Inflammatory macrophage treated with lipopolysaccharide for 1 hour (primary cell): ENCODE measurements at regions not wholly inside any gene's neighbourhood (a gene's known extent, or its start where the extent isn't known, plus 50 kb on each side); places are given as distances from the start of the nearest gene placed in this dataset.
"Not testable (repeated sequence)": the region's sequence is repeated elsewhere in the genome, so short reads cannot be mapped to it uniquely, and the experiment has no call there.

Source experiments
- DNase-seq, 2 donors: peaks; one replicate each; pipeline ENCODE4 v3.0.0-alpha.2; 2020 to 2022

DNA sequence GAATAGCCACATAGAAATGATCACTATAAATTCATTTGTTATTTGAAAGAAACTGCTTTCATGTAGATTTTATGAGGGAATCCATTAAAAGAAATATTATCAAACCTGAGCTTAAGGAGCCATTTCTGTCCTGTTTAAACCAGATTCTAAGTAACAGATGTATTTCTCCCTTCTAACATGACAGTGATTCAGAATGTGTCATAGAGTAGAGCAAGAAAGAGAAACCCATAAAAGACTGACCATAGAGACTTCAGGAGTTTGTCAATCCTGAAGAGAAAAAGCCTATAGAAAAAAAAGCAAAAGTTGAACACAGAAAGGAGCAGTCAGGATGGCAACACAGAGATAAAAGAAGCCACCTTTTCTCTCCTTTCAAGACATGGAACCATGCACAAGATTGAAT is 390.6 kb downstream of the PRIM2 start:
- DNase-seq: not testable (repeated sequence)

DNA sequence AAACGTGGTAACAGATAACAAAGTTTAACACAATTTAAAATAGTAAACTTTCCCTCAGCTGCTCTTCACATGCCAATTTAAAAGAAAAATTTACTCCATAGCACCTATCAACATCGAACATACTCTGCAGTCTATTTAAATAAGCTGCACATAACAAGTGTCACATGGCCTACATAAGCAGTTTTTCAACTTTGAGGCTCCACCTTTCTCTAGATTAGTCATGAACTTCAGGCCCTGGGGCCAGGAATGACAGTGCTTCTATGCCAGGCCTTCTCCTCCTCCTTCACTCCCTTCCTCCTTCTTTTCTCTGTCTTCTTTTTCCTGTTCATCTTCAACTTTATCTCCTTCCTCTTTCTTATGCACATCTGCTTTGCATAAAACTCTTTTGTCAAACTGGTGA is 405.1 kb downstream of the PRIM2 start:
- DNase-seq: not testable (repeated sequence)

DNA sequence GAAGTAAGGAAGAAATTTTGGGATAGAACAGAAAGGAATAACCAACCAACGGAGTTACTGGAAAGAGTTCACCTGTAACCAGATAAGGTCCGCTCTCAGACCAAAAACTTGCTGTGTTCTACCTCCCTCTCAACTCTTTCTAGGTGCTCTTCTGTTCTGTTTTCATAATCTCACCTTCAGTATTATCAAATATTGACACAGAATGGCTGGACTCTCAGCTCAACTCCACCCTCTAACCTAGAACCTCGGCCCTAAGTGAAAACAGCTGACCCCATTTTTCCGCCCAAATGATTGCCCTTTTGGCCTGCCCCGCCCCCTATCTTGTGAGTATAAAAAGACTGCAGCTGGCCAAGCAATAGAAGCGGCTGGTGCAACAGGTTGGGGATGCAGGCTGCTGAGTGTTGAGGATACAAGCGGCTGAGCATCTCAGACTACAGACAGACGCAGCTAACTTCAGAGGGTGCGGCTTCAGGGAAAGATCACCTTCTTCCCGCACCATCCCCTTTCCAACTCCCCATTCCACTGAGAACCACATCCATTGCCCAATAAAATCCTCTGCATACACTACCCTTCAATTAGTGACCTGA is 406.5 kb downstream of the PRIM2 start:
- not testable (repeated sequence) for DNase-seq

DNA sequence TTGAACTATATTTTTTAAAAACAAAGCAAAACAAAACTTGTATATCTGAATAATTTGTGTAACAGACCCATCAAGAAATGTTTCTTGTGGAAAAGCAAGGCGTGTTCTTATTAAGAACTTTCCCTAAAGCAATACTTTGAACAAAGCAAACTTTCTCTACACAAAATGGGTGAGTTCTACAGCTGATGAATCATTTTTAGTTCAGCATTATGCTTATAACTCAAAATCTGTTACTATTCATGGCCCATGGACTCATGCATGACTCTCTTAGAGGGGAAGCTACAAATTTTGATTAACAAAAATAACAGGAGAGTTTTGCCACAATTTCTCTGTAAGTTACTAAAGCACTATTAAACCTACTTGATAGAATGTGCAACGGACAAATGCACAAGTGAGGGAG is 412.0 kb downstream of the PRIM2 start:
- not testable (repeated sequence) for DNase-seq

DNA sequence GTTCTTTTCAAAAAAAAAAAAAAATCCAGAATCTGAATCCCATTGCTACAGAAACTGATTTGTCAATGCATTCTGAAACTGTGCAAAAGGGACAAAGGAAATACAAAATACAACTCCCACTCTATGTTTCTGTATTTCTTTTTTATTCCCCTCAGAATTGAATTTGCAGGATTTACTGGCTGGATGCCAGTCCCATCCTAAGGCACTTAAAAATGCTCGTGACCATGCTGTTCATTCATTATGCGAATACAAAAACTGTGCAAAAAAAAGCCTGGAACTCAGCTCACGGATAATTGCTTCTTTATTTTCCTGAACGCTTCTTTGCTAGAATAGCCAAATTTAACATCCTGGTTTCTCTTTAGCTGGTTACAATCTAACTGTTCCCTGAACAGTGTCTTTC is 413.3 kb downstream of the PRIM2 start:
- DNase-seq: not testable (repeated sequence)

DNA sequence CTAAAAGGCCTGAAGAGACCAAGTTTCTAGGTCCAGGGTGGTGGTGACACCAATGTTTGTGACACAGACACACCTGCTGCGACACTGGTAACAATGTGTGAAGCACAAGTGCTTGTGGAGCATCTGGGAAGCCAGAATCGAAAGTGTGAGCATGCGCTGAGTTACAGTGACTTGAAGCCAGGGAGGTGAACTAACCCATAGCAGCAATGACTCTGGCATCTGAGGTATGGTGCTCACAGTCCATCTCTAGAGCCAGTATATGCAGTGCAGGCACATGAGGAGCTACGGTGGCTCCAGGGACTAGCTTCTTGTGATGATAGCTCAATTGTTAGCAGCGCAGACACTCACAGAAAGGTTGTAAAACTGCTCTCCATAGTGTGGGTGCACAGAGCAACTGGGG is 430.3 kb downstream of the PRIM2 start:
- DNase-seq: not testable (repeated sequence)

DNA sequence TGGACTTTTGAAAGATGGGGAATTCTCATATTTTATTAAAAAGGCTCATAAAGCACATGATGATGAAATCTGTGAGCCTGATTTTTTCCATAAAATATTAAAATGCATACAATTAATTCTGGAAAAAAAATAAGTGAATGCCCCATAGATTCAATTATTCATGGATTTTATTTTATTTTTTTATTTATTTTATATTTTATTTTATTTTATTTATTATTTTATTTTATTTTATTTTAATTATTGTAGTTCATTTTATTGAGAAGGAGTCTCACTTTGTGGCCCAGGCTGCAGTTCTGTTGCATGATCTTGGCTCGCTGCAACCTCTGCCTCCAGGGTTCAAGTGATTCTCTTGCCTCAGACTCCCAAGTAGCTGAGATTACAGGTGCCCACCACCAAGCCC is 442.4 kb downstream of the PRIM2 start:
- DNase-seq: not testable (repeated sequence)

DNA sequence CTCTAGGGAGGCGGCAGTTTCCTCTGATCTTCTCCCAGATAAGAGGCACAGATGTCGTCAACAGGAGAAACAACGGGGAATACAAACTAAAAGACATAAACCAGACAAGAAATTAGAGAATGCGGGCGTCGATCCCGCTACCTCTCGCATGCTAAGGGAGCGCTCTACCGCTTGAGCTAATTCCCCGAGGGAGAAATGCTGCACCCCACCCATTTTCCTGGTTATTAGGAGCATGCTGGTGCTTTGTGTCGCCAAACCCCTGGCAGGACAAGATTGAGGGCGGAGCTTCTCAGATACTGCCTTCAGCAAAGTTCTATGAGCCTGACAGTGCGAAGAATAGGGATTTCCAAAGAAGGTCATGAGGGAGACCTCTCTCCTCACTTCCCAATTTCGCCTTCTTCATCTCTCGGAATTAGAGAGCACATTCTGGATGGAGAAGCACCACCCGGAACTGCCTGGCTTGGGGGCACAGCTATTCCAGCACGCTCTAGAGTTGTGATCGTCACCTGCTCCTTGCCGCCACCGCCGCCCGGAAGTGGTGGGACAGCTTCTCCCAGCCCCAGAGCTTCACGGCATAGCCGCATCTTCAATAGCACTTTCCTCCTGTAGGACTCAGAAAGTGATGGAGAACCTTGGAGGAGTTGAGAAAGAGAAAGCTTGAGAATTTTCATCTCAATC is 475.4 kb downstream of the PRIM2 start:
- not testable (repeated sequence) for DNase-seq

DNA sequence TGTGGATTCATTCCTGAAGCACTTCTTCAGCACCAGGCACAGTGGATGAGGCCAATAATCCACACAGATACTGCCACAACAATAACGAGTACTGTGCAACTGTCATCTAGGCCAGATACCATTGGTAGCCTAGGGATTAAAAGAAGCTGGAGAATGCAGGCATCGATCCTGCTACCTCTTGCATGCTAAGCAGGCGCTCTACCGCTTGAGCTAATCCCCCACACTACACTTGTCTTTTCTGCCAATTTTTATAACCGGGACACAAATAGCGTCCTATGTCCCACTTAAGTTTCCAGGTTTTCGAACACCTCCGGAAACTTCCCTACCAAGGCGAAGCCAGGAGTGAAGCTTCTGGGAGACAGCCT is 475.9 kb downstream of the PRIM2 start:
- not testable (repeated sequence) for DNase-seq

DNA sequence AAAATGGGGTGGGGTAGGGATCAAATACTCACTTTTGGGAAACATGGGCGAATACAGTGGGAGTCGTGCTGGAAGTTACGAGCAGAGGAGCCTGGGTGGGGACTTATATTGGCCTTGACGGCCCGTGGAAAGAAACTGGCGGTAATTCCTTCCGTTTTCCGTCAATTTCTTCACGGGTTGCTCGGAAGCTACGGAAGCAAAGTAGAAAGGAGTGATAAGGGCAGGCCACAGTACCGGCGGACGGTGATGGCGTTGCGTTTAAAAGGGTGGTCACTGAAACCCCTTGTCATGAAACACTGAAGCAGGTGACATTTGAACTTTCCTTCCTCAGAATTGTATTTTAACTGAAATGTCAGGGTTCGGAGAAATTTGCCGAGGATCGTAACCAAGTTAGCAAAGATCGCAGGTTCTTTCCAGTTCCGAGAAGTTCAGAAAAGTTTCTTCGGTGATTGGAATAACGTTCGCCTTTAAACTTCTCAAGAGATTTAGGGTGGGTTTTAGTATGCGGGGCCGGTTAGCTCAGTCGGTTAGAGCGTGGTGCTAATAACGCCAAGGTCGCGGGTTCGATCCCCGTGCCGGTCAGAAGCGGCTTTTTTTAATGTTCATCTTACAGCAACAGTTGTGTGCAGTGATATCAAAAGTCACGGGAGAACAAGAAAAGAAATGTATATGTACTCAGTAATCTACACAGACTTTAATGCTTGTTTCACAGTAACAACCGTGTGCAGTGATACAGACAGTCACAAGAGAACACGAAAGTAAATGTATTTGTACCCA is 482.5 kb downstream of the PRIM2 start:
- not testable (repeated sequence) for DNase-seq

DNA sequence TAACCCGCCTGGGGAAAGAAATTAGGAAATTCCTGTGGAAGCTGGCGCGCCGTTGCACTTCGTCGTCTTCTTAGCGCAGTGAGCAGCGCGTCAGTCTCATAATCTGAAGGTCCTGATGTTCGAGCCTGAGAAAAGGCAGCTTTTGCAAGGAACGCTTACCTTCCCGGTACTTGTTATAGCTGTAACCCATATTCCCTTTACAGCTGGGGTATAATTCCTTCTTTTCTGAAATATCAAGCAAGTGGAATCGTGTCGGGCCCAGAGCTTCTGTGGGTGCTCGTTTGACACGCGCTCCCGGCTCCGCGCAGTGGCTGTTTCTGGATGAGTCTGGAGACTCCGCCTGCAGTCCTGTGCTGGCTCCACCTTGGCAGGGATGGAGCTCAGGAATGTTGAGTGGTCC is 491.2 kb downstream of the PRIM2 start:
- not testable (repeated sequence) for DNase-seq

DNA sequence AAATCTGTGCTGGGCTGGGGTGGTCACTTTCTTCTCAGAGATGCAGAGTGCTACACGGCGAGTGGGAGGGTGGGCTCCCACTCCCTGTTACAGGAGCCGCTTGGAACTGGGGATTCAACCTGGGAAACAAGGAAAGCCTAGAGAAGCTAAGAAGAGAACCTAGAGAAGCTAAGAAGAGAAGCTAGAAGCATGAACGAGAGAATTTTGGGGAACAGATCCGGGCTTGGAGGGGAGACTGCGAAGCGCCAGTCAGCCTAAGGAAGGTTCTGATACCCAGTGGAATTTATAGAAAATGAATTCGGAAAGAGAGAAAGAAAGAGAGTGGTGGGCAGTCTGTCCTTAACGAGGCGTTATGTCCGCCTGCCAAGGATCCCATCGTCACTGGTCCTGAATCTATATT is 492.0 kb downstream of the PRIM2 start:
- DNase-seq: not testable (repeated sequence)

DNA sequence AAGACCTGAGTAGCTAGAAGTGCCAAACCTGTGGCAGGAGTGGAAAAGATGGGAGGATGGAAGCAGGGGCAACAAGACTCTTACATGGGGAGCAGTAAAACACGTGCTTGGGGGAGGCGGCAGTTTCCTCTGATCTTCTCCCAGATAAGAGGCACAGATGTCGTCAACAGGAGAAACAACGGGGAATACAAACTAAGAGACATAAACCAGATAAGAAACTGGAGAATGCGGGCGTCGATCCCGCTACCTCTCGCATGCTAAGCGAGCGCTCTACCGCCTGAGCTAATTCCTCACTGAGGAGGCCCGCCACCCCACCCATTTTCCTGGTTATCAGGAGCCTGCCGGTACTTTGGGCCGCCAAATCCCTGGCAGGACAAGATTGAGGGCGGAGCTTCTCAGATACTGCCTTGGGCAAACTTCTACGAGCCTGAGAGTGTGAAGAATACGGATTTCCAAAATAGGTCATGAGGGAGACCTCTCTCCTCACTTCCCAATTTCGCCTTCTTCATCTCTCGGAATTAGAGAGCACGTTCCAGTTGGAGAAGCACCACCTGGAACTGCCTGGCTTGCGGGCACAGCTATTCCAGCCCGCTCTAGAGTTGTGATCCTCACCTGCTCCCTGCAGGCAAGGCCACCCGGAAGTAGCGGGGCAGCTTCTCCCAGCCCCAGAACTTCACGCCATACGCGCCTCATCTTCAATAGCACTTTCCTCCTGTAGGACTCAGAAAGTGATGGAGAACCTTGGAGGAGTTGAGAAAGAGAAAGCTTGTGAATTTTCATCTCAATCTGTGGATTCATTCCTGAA is 496.0 kb downstream of the PRIM2 start:
- not testable (repeated sequence) for DNase-seq

DNA sequence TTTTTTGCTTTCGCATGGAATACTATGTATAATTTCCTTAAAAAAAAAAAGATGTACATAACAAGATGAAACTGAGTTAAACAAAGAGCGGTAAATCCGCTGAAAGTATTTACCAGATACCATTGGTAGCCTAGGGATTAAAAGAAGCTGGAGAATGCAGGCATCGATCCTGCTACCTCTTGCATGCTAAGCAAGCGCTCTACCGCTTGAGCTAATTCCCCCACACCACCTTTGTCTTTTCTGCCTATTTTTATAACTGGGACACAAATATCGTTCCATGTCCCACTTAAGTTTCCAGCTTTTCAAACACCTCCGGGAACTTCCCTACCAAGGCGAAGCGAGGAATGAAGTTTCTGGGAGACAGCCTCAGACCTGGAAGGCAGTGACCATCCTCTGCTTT is 498.4 kb downstream of the PRIM2 start:
- not testable (repeated sequence) for DNase-seq

DNA sequence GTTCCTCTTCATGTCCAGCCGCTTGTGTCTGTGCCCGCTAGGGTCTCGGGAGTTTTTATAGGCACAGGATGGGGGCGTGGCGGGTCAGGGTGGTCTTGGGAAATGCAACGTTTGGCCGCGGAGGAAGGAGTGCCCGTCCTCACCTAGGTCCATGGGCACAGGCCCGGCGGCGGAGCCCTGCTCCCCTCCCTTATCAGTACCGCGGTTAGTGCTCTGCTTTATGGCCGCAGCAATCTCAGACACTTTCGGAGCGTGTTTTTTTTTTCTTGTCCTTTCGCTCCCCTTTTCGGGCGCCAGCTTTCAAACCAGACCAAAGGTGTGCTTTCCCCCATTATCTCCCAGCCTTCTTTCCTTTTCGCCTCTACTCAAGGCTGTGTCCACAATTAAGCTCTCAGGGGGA is 503.9 kb downstream of the PRIM2 start:
- not testable (repeated sequence) for DNase-seq

DNA sequence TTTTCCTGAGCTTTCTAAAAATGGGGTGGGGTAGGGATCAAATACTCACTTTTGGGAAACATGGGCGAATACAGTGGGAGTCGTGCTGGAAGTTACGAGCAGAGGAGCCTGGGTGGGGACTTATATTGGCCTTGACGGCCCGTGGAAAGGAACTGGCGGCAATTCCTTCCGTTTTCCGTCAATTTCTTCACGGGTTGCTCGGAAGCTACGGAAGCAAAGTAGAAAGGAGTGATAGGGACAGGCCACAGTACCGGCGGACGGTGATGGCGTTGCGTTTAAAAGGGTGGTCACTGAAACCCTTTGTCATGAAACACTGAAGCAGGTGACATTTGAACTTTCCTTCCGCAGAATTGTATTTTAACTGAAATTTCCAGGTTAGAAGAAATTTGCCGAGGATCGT is 505.0 kb downstream of the PRIM2 start:
- DNase-seq: not testable (repeated sequence)

DNA sequence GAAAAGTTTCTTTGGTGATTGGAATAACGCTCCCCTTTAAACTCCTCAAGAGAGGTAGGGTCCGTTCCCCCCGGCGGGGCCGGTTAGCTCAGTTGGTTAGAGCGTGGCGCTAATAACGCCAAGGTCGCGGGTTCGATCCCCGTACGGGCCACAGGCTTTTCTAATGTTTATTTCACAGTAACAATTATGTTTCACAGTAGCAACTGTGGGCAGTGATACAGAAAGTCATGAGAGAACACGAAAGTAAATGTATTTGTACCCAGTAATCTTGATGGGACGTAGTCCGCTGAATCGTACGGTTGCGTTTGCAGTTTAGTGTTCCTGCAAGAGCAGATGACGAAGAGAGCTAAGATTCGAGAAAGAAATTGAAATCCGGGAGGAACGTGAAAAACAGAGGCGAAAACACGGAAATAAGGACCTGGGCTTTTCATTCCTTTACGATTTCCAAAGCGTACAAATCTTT is 505.5 kb downstream of the PRIM2 start:
- DNase-seq: no peak

DNA sequence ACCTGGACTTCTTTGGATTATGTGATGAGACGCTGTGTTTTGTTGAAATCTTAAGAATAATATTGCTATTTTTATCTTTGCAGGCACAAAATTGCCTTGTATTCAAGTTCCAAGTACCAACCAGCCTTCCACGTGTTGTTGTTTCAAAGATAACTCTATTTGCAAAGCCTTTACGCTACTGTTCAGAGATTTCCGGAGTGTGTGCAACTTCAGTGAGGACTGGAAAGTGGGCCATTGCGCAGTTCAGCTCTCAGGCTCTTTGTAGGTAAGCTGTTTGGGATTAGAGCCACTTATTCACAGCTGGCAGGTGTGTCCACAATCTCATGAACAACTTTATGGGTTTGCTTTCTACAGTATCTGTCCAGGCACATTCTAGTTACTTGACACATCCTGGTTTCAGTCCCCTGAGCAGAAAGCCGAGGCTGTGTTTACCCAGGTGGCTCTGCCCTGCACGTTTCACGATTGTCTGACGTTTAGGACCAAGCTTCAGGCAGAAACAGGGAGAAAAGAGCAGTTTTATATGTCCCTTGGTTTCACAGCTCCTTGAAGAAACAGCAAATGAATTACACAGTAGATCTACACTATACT is 520.3 kb downstream of the PRIM2 start:
- DNase-seq: not testable (repeated sequence)

DNA sequence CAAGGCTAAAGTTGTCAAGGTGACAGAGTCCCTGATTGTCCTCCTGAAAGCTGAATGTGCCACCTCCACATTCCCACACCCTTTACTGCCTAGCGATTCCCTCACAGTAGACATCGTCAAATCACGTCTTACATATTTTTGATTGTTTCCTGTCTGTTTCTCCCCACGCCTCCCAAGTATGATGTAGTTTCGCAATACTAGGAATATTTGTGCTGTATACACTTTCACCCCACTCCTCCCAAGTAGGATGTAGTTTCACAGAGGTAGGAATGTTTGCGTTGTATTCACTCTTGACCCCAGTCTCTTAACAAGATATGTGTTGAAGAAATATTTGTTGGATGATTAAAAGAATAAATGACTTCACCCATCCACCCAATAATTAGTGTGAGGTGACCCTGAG is 524.1 kb downstream of the PRIM2 start:
- not testable (repeated sequence) for DNase-seq

DNA sequence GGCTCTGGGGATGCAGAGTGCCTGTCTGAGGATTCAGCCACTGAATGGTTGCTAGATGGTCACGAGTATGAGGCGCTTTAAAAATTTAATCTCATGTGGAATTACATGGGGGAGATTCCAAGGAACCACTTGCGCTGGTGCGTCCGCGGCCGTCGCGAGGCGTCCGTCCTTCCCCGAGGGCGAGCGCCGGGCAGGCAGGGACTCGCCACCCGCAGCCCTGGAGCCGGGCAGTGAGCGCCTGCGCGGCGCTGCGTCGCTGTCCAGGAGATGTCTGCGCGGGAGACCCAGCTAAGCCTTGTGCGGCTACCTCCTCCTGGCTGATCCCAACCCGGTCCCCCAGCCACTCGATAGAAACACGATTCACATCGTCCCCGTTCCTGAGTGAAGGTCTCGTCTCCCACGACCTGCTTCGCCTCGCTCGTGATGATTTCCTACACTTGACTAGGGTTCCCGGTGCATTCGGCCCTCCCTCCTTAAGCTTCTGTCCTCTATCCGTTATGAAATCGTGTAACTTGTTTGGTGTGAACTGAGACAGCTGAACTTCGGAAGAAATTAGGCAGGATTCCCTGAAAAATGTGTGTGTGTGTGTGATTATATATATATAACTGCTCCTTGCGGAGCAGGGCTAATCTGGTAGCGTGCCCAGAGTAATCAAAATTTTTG is 536.4 kb downstream of the PRIM2 start:
- not testable (repeated sequence) for DNase-seq

DNA sequence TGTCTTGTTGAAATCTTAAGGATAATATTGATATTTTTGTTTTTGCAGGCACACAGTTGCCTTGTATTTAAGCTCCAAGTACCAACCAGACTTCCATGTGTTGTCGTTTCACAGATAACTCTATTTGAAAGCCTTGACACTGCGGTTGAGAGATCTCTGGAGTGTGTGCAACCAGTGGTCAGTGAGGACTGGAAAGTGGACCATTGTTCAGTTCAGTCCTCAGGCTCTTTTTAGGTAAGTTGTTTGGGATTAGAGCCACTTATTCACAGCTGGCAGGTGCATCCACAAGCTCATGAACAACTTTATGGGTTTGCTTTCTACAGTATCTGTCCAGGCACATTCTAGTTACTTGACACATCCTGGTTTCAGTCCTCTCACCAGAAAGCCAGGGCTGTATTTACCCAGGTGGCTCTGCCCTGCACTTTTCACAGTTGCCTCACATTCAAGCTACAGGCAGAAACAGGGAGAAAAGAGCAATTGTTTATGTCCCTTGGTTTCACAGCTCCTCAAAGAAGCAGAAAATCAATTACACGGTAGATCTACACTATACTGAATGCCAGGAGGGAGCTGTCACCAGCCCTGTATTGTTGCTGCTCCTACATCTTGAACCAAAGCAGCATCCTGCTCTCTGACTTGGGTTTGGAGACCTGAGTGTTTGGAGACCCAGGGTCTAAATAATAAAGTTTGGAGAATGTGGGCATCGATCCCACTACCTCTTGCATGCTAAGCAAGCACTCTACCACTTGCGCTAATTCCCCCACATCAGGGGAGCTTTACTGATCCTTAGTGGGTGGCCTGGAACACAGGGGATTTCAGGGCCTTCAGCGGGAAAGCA is 543.3 kb downstream of the PRIM2 start:
- DNase-seq: not testable (repeated sequence)
